Natural killer cell (primary cell): ENCODE measurements at regions not wholly inside any gene's neighbourhood (a gene's known extent, or its start where the extent isn't known, plus 50 kb on each side); places are given as distances from the start of the nearest gene placed in this dataset.

Source experiments
- ATAC-seq, 3 donors: fragments of 150-1000 bp in 2 of 3; fragments of 200-7000 bp in 1 of 3; cut with Tn5 transposase; 1 replicate in 1 of 3; 2 replicates in 2 of 3; pipeline ENCODE4 v1.10.0; 2021; ENCODE audit warnings: mild to moderate bottlenecking in 2 of 3, moderate library complexity in 2 of 3
- DNase-seq, 2 donors: peaks; one replicate each; pipeline versions ENCODE4 v3.0.0 to v3.0.0-alpha.2; 2013 to 2021; ENCODE audit warnings: mixed read lengths in 1 of 2
- H3K27ac ChIP-seq: one replicate; pipeline ENCODE4 v1.5.1; 2013; ENCODE audit warnings: mild to moderate bottlenecking, low read length
- H3K27me3 ChIP-seq: one replicate; pipeline ENCODE4 v1.6.1; 2013; ENCODE audit warnings: low read length; ENCODE audit not compliant: control insufficient read depth, insufficient read depth
- H3K36me3 ChIP-seq: one replicate; pipeline ENCODE4 v1.6.1; 2013; ENCODE audit warnings: low read length; ENCODE audit not compliant: control insufficient read depth, insufficient read depth
- H3K4me1 ChIP-seq: one replicate; pipeline ENCODE4 v1.6.1; 2013; ENCODE audit warnings: low read length; ENCODE audit not compliant: control insufficient read depth, insufficient read depth
- H3K4me3 ChIP-seq: one replicate; pipeline ENCODE4 v1.5.1; 2013; ENCODE audit warnings: low read length
- H3K9me3 ChIP-seq: one replicate; pipeline ENCODE4 v1.6.1; 2013; ENCODE audit warnings: low read length; ENCODE audit not compliant: control insufficient read depth, insufficient read depth
- H3K27ac Mint-ChIP-seq, 2 donors: one replicate each; pipeline ENCODE4 v1.8.0; 2022; ENCODE audit warnings: mild to moderate bottlenecking in 2 of 2, mixed read lengths in 2 of 2, moderate library complexity in 1 of 2
- H3K27me3 Mint-ChIP-seq, 2 donors: one replicate each; pipeline ENCODE4 v1.8.0; 2022; ENCODE audit warnings: low read depth in 2 of 2, mixed read lengths in 2 of 2
- H3K36me3 Mint-ChIP-seq: one replicate; pipeline ENCODE4 v1.8.0; 2022; ENCODE audit warnings: mixed read lengths
- H3K4me1 Mint-ChIP-seq, 2 donors: one replicate each; pipeline ENCODE4 v1.8.0; 2022; ENCODE audit warnings: mixed read lengths in 2 of 2
- H3K4me3 Mint-ChIP-seq: one replicate; pipeline ENCODE4 v1.8.0; 2022; ENCODE audit warnings: mild to moderate bottlenecking, moderate library complexity, mixed read lengths
- H3K9me3 Mint-ChIP-seq, 2 donors: one replicate each; pipeline ENCODE4 v1.8.0; 2022; ENCODE audit warnings: mixed read lengths in 2 of 2
- WGBS: methylation state at CpG from one replicate; pipeline ENCODE4 v1.1.7; 2013; ENCODE audit warnings: missing lambda C conversion rate; ENCODE audit not compliant: insufficient coverage; 5-methylcytosine and 5-hydroxymethylcytosine counted together
- intact Hi-C: fragments of 100-400 bp; cut with micrococcal nuclease; formaldehyde crosslinking; loops from one replicate; pipeline ENCODE4 v1.14.2; 2022
- TF ChIP-seq, protein P1 (sequence below): fragments of 200-600 bp; IDR thresholded peaks from one replicate; pipeline ENCODE4 v1.8.0; 2022; ENCODE audit warnings: antibody characterized with exemption

DNA sequence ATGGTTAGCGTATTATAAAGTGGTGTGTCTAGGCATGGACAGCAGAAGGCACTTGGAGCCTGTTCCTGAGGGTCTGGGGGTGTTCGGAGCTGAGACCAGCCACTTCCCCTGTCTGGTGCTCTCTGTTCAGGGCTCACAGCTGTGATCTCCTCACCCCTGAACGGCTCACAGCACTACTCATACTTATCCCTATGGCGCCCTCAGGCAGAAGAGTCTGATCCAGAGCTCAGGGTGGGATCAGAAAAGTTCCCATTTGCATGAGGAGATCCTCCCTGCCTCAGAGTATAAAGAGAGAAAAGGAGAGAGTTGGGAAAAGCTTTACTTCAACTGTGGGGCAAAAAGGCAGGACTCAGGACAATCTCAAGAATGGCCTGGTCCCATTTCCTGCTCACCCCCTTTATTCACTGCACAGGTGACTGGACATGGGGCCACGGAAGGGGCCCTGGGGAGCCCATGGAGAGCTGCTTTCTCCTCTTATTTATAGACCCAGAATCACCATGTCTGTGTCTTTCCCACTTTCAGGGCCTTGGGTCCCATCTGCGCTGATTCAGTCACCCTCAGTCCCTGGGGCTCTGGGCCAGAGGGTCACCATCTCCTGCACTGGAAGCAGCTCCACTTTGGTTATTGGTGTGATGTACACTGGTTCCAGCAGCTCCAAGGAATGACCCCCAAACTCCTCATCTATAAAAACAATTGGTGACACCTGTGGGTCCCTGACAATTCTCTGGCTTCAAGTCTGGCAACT, 97.0 kb upstream of the TOP3B start:
- H3K36me3 ChIP-seq: no peaks in the 10 kb centered on the region
- intact Hi-C loops: no loop called here
- no peak overlapping the region for H3K27ac ChIP-seq
- TF ChIP-seq, protein P1, sequence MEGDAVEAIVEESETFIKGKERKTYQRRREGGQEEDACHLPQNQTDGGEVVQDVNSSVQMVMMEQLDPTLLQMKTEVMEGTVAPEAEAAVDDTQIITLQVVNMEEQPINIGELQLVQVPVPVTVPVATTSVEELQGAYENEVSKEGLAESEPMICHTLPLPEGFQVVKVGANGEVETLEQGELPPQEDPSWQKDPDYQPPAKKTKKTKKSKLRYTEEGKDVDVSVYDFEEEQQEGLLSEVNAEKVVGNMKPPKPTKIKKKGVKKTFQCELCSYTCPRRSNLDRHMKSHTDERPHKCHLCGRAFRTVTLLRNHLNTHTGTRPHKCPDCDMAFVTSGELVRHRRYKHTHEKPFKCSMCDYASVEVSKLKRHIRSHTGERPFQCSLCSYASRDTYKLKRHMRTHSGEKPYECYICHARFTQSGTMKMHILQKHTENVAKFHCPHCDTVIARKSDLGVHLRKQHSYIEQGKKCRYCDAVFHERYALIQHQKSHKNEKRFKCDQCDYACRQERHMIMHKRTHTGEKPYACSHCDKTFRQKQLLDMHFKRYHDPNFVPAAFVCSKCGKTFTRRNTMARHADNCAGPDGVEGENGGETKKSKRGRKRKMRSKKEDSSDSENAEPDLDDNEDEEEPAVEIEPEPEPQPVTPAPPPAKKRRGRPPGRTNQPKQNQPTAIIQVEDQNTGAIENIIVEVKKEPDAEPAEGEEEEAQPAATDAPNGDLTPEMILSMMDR: no peak
- H3K9me3 Mint-ChIP-seq: no peaks in the 10 kb centered on the region
- WGBS: 74% methylated on average over 5 of the region's 6 CpGs
- H3K27me3 Mint-ChIP-seq: peaks cover 34 to 70% of the 10 kb centered on the region in 2 donors
- no peak overlapping the region for H3K27ac Mint-ChIP-seq
- no peak for DNase-seq
- no peaks in the 10 kb centered on the region for H3K36me3 Mint-ChIP-seq
- peaks cover 2% of the 10 kb centered on the region for H3K27me3 ChIP-seq
- no peak overlapping the region for H3K4me3 Mint-ChIP-seq
- no peaks in the 10 kb centered on the region for H3K4me1 Mint-ChIP-seq
- H3K4me3 ChIP-seq: no peak overlapping the region
- no peaks in the 10 kb centered on the region for H3K4me1 ChIP-seq
- no peaks in the 10 kb centered on the region for H3K9me3 ChIP-seq
- no peak for ATAC-seq

DNA sequence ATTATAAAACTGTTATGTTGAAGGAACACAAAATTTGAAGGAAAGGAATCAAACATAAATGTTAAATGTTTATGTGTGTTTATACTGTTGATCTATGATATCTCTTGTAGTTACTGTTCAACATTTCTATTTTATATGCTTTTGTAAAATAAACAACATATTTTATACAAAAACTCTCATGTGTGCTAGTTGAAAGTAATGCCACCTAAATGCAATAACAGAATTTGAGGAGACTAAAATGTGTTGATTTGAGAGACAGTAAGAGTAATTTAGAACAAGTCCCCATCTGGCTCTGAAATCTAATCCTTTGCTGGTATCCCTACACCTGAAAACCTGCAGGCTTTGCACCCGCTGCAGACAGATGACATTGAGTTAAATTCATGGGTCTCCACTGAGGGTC, 95.7 kb upstream of the TOP3B start:
- DNase-seq: no peak
- 92% methylated on average over 1 of the region's 1 CpG for WGBS
- H3K36me3 Mint-ChIP-seq: no peaks in the 10 kb centered on the region
- no peaks in the 10 kb centered on the region for H3K4me1 Mint-ChIP-seq
- H3K9me3 ChIP-seq: no peaks in the 10 kb centered on the region
- no peak overlapping the region for H3K27ac ChIP-seq
- no peaks in the 10 kb centered on the region for H3K36me3 ChIP-seq
- H3K4me1 ChIP-seq: no peaks in the 10 kb centered on the region
- intact Hi-C loops: no loop called here
- H3K27me3 ChIP-seq: peaks cover 2% of the 10 kb centered on the region
- H3K9me3 Mint-ChIP-seq: no peaks in the 10 kb centered on the region
- H3K27ac Mint-ChIP-seq: no peak overlapping the region
- TF ChIP-seq, protein P1: no peak
- H3K4me3 ChIP-seq: no peak overlapping the region
- H3K4me3 Mint-ChIP-seq: no peak overlapping the region
- no peak for ATAC-seq
- peaks cover 36 to 70% of the 10 kb centered on the region in 2 donors for H3K27me3 Mint-ChIP-seq

DNA sequence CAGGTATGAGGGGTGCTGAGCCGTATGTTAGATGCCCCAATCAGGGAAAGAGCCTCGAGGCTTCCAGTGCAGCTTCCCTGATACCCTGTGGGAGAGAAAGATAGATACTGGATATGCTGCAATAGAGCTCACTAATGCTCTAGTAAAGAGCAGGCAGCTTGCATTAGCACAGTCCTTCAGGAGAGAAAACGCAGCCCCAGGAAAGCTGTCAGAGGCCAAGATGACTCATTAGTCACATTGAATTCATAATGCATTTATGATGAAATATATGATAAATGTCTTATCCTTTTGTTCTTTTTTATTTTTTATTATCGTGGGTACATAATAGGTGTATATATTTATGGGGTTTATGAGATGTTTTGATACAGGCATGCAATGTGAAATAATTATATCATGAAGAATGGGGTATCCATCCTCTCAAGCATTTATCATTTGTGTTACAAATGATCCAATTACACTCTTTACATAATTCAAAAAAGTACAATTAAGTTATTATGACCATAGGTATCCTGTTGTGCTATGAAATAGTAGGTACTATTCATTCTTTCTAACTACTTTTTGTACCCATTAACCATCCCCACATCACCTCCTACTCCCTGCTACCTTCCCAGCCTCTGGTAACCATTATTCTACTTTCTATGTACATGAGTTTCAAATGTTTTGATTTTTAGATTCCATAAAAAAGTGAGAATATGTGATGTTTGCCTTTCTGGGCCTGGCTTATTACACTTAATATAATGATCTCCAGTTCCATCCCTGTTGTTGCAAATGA, 94.5 kb upstream of the TOP3B start:
- Mint-ChIP-seq H3K27me3 (peaks cover 29 to 58% of the 10 kb centered on the region in 2 donors), H3K27ac (no peak overlapping the region), H3K4me1 (no peaks in the 10 kb centered on the region), H3K36me3 (no peaks in the 10 kb centered on the region), H3K4me3 (no peak overlapping the region), H3K9me3 (no peaks in the 10 kb centered on the region)
- TF ChIP-seq, protein P1: no peak
- Histone ChIP-seq H3K27me3 (peaks cover 2% of the 10 kb centered on the region), H3K4me1 (no peaks in the 10 kb centered on the region), H3K9me3 (no peaks in the 10 kb centered on the region), H3K4me3 (no peak overlapping the region), H3K36me3 (no peaks in the 10 kb centered on the region), H3K27ac (no peak overlapping the region)
- intact Hi-C loops: no loop called here
- DNase-seq: no peak
- ATAC-seq: no peak
- 77% methylated on average over 3 of the region's 4 CpGs for WGBS
